ENCODE measurements at regions not wholly inside any gene's neighbourhood (a gene's known extent, or its start where the extent isn't known, plus 50 kb on each side); places are given as distances from the start of the nearest gene placed in this dataset.
"Not testable (repeated sequence)": the region's sequence is repeated elsewhere in the genome, so short reads cannot be mapped to it uniquely, and the experiment has no call there.

DNA sequence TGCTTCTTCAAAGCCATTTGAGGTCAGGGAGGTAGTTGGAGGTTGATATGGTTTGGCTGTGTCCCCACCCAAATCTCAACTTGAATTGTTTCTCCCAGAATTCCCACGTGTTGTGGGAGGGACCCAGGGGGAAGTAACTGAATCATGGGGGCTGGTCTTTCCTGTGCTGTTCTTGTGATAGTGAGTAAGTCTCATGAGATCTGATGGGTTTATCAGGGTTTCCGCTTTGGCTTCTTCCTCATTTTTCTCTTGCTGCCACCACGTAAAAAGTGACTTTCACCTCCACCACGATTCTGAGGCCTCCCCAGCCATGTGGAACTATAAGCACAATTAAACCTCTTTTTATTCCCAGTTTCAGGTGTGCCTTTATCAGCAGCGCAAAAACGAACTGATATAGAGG is 62.5 kb upstream of the NFE2L3 start:
- intact Hi-C loops (cut with DNase I), result loop anchor here (10.0 kb wide), 1 partner anchor 105 kb away; no protein-coding TSS in a partner anchor
- DNase-seq, result not testable (repeated sequence)

DNA sequence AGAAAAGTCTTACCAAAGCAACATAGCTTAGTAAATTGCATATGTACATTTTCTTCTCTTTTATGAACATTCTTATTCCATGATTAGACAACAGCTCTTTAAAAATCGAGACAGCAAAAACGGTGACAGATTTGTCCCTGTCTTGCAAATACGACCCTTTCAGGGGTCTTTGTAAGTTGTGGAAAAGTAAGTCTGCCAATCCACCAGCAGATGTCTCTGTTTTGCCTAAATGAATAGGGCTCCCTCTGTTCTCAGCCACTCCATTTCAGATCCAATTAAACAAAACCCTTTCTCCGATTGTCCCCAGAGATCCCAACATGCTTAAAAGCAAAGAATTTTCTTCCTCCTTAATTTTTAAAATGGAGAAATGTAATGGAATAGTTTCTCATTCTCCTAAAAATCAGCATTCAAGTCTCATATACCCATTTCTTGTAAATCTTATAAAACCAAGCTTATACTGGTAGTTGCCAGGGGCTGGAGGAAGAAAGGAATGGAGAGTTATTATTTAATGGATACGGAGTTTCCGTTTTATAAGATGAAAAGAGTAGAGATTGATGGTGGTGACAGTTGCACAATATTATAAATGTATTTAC is 61.0 kb upstream of the NFE2L3 start:
- DNase-seq, result peak in 16 of 42 donors; percentile 10 to 65 (median 30)
- intact Hi-C loops (cut with DNase I), result loop anchor here (5.0 kb wide), 1 partner anchor 276 kb away; no protein-coding TSS in a partner anchor

DNA sequence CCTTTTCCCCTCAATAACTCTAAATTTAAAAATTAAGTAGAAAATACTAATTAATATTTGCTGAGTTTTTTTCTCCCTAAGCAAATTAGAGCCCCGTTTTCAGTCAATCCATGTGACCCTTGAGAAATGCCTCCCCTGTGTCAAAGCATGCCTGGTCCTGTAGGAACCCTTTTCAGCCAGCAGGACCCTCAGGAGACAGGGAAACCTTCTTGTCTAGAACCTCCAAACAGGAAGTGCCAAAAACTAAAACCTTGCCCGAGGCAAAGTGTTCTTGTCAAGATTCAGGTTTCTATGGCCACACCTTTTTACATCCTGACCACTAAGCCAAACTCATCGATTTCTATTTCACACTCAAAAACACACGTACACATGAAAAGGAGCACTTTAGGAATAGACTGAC is 60.1 kb upstream of the NFE2L3 start:
- intact Hi-C loops (cut with DNase I), result loop anchor here (5.0 kb wide), 1 partner anchor 275 kb away; no protein-coding TSS in a partner anchor
- no peak for DNase-seq

DNA sequence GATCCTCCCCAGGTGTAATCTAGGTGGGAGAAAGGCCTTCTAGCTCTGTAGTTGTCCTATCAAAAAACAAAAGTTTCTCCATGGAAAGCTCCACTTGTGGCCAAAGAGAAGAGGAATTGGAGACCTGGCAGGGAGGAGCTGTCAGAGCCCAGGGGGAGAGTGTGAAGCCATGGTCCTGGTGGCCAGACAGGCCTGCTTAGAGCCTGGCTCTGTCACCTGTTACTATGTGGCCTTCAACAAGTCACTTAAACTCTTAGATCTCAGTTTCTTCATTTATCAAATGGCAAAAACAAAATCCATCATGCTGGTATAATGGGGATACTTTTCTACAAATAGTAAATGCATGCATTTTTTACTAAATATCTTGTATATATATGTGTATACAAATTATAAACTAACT is 59.0 kb upstream of the NFE2L3 start:
- no peak for DNase-seq
- intact Hi-C loops (cut with DNase I), result loop anchor here (5.0 kb wide), 1 partner anchor 274 kb away; no protein-coding TSS in a partner anchor

DNA sequence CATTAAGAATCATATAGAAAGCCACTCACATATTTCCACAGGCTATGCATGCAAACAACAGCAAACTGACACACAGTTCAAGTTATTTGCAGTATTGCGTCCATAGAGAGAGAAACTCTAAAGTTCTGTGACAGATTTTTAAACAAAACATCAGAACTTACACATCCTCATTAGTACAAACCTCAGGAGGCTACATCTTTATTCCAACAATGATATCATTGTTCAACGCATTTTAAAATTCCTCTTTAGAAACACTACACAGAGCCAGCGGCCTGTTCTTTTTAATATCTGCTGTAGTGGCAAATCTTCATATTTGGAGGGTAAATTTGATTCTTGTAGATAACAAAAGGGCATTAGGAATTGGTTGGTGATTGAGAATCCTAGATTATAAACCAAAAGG is 55.9 kb upstream of the NFE2L3 start:
- DNase-seq, result no peak
- intact Hi-C loops (cut with DNase I), result no loop called here

DNA sequence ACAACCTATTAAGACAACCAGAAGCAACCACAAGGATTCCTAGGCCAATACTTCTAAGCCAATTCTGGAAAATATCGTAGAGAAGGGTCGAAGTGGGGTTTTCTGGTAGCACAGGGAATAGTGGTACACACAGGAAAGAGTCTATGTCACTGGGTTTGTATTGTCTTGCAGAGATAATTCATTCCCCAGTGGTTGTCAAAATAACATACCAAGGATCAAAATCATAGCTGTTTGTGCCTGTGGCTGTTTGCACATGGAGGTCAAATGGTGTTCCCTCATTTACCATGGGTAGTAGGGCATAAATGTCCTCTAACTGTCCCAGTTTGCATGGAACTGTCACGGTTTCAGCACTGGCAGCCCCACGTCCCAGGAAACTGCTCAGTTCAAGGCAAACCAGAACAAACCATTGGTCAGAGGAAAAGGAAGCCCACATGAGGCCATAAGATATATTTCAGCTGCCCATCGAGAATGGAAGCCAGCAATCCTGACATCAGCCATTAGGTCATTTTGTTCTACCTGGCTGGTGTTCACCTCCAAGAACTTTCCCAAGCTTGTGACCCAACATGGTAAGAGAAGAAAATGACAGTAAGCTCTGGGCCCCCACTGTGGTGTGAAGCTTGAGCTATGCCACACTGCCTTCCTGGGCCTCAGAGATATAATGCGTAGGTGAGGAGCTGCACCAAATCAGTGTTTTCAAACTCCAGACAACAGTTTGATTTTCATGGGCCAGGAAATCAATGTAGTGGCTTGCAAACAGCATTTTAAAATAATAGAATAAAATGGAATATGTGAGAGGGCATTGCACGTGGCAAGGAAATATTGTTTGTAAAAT is 53.9 kb upstream of the NFE2L3 start:
- no peak for DNase-seq
- intact Hi-C loops (cut with DNase I), result no loop called here

DNA sequence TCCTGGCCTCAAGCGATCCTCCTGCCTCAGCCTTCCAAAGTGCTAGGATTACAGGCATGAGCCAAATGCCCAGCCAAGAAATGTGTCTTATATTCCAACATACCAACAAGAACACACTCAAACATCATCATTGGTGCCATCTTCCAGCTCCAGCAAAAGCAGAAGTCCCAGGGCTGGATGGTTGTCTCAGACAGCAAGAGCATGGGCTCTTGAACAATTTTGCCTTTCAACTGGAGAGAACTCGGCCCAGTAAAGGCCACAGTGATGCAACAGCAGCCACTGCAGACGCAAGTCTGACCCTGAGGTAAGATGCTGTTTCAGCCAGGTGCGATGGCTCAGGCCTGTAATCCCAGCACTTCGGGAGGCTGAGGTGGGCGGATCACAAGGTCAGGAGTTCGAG is 52.8 kb upstream of the NFE2L3 start:
- no peak for DNase-seq
- intact Hi-C loops (cut with DNase I), result no loop called here

DNA sequence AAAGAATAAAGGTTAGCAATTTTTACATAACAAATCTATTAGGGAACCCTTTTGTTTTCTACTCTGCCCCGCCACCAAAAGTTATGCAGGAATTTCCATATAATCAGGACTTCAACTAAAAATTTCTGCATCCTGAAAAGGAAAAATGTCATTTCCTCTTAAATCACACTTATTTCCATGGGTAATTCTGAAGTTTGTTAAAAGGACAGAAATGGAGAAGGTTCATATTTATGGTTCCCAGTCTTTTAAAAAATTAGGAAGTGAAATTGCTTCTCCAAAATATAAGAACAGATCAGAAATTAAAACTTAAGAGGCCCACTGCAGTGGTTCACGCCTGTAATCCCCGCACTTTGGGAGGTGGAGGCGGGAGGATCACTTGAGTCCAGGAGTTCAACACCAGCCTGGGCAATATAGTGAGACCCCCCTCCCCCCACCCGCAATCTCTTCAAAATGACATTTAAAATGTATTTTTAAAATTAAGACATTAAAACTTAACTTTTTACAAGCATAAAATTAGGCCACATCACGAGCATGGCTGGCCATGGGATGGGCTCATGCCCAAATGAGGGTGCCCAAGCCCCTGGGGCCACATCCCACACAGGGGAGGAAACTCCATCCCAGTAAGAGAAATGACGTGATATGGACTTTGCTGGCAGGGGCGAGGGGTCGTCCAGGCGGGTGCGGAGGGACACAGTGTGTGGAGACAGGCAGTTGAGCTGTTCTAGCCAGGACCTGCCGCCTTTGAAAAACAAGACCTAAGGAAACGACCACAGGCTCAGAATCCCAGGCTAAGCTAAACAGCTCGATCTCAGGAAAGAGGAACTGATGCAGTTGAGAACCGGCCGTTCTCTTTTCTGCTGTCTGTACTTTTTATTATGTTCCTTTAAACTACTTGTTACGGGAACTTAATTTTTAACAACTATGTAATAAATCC is 51.3 kb upstream of the NFE2L3 start:
- intact Hi-C loops (cut with DNase I), result no loop called here
- no peak for DNase-seq

DNA sequence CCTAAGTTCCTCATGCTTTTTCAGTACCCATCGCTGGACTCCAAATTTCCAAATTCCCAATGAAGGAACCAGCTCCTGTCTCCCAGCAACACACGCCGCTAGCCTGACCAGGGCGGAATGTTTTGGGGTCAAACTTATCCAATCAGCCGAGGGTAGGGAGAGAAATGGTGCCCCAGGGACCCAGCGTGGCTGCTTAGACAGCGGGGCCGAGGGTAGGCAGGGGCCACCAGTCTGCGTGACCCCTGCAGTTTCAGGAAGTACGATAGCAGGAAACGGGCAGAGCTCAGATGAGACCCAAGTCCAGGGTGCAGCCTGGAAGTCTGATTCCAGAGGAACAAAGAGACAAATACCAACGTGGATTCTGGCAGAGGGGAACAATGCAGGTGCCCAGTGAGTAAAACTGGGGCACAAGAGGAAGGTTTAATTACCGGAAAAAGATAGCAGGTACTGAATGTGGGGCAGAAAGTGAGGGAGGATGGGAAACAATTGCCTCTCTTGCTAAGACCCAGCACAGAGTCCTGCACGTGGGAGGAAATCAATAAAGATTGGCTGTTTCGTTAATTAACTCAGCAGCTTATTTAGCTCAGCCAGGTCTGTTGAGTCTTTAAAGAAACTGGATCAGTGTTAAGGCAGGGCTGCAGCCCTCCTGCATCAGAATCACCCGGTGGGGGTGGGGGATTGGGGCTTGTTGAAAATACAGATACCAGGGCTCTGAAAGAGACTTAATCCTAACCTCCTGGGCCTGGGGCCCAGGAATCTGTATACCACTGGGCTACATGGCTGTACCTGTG is 50.4 kb upstream of the NFE2L3 start:
- peak in 9 of 42 donors; percentile 7 to 32 (median 17) for DNase-seq
- intact Hi-C loops (cut with DNase I), result no loop called here

DNA sequence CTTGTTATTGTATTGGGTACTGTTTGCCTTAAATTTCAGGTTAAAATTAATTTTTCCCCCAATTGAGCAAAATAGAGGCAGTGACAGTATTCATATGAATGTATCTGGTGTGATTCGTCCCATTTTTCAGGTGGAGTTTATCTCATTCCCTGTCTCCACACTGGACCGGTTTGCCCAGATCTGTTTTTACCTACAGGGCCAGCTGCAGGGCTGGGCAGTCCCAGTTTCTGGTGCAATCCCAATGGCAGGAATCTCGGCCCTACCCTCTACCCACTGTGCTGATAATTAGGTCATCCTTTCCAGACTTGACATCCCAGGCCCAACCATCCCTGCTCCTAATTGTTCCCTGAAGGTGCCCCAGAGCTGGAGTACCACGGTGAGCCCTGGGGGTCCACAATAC is 49.8 kb upstream of the NFE2L3 start:
- no peak for DNase-seq
- intact Hi-C loops (cut with DNase I), result no loop called here
